ENCODE measurements at regions not wholly inside any gene's neighbourhood (a gene's known extent, or its start where the extent isn't known, plus 50 kb on each side); places are given as distances from the start of the nearest gene placed in this dataset.
A peak's percentile ranks its signal among the peaks of the same experiment; 100 is the strongest.

DNA sequence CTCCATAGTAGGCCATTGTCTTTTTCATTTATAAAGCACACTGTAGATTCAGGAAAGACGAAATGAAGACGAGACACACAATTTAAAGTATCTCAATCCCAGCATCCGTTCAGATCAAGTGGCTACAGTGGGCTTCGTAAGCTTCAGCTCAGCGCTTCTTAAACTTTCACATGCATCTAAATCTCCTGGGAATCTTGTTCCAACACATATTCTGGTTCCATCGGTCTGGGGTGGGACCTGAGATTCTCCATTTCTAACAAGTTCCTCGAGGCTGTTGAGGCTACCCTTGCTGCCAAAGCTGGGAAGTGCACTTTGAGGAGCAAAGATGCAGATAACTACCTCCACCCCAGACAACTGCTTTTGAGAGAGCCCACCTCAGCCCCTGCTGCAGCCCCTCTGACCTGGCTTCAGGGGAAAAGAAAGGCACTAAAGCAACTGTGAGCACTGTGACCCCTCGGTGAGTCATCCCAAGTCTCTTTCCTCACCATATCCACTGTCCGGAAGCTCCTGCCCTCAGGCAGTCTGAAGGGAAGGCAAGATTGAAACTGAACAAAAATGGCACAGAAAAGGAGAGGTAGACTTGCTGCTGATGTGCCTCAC, 201.1 kb upstream of the FBXO11 start:
- DNase-seq, result no peak

DNA sequence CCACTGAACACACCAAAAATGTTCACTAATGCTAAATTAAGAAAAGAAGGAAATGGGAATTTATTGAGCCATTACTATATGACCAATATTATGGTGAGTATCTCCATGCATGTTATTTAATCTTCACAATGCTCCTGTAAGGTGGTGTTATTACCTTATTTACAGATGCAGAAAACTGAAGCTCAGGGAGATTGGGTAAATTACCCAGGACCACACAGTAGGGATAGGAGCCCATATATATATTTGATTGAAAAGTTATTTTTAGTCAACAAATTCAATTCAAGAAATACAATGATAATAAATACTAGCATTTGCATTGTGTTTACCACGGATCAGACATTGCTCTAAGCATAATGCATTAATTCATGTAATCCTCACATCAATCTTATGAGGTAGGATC, 202.2 kb upstream of the FBXO11 start:
- no peak for DNase-seq

DNA sequence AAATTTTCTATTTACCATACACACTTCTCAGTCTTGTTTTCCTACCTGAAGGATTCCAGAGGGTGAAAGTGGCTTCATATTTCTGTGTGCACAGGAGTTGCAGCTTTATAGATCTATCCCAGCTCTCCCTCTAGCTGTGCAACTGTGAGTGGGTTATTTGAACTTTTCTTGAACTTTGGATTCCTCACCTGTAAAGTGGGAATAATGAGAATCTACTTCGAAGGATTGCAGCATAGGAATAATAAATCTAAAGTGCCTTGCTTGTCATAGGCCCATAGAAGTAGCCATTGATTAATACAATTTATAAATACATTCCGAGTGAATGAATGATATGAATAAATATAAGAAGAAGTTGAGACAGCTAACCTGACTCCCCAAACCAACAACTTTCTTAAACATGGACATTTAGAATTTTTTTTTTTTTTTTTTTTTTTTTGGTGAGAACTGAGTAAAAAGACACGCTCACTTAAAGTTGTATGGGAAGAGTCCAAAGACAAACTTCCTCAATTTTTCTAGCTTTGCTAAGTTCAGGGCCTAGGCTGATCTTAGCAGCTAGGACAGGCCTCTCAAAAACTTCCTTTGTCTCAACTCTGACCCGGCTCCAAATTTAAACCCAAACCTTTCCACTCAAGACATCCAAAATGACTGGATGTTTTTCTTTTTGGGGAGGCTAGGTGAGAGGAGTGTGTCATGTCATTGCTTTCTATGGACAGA, 203.3 kb upstream of the FBXO11 start:
- DNase-seq, result no peak

DNA sequence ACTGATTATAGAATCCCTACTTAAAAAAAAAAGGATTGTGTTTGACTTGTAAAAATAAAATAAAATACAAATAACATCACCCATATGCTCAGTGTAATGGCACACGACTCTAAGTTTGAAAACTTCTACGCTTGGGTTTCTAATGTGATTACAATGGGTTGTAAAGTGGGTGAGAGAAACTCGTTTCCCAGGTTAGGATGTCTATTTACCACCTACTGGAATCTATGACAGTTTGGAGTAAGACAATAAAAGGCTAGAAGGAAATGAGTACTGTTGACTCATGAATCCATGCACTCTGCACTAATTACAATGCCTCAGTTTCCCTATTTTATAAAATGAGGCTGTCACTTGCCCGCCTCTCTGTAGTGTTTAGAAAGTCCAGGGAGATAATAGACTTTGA, 204.0 kb upstream of the FOXN2 start:
- DNase-seq, result no peak

DNA sequence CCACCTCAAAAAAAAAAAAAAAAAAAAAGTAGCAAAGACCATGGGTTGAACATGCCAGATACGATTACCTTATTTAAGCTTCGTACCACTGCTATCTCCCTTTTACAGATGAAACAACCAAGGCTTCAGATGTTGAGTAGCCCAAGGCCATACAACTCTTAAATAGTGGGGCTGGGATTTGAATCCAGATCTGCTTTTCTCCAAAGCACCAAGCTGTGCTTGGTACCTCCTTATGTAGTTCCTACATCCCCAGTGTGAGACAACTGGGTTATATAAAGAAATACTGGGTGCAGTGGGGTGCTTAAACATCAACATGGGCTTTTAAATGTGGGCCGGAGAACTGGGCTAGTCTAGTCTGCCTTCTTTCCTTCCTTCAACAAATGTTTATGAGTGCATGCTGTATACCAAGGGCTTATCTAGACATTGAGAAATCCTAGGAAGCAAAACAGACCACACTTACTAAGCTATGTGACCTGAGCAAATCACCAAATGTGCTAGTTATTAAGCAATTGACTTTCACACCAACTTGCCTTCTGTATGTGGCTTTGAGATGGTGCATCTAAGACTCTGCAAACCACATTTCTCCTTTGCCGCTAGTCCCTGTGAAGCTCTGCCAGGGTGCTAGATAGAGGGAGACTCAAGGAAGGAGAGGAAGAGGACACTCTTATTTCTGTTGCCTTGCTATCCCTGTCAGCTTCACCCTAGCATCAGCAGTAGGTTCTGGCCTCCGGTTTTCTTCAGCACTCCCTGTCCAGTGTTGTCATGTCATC, 201.4 kb upstream of the FOXN2 start:
- DNase-seq, result no peak

DNA sequence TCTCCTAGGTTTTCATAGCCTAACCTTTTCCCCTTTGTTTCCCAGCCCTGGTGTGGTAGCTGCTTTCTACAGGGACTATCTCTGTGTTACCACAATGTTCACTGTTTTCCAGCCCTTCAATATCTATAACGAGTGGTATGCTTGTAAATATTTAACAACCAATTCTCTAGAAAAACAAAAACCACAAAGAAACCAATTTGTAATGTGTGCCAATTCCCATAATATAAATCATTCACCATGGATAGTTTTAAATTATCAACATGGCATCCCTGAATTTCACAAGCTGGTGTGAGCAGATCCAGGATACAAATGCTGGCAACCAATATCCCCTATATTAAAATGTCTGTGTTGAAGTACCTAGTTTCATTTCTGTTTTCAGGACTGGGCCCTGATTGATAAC, 200.7 kb upstream of the FOXN2 start:
- DNase-seq, result no peak

DNA sequence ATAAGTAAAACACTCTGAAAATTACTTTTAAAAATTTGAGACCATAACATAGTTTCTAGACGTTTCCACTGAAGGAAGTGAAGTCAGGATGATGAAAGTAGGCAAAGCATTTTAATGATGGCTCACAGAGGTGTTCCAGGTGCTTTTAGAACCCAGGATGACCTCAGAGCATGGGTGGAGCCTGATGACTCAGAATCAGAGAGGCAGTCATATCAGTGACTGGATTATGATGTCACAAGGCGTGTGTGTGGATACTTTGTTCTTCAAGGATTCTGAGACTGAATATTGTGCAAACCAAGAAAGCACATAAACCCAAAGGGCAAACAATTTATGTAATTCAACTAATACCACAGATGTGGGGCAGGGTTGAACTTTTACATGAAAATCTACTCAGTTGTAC, 200.2 kb upstream of the FOXN2 start:
- DNase-seq, result no peak

DNA sequence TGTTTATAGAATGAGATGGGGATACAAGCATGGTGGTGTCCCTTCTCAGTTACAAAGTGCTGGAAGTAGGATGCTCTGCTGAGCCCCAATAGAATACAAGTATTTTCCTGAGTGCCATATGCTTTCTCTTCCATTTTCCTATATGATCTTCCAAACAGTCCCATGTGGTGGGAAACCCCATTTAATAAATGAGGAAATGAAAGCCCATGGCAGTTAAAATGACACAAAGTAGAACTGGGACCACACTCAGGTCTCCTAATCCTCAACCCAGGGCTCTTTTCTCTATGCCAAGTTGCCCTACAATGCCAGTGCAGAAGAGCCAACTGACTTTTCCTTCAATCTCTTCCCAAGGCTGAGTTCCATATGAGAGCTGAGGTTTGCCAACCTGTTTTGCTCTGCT, 198.0 kb upstream of the FOXN2 start:
- no peak for DNase-seq

DNA sequence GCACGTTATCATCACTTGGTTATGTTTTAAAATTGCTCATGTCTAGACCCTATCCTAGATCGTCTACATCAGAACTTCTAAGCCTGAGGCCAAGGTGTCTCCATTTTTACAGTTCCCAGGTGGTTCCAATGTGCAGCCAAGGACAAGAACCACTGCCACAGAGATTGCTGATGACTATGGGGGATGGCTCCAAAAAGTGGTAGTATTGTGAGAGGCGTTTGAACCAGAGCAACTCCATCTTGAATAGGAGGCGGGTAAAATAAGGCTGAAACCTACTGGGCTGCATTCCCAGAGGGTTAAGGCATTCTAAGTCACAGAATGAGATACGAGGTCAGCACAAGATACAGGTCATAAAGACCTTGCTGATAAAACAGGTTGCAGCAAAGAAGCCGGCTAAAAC, 195.6 kb upstream of the FOXN2 start:
- DNase-seq, result no peak

DNA sequence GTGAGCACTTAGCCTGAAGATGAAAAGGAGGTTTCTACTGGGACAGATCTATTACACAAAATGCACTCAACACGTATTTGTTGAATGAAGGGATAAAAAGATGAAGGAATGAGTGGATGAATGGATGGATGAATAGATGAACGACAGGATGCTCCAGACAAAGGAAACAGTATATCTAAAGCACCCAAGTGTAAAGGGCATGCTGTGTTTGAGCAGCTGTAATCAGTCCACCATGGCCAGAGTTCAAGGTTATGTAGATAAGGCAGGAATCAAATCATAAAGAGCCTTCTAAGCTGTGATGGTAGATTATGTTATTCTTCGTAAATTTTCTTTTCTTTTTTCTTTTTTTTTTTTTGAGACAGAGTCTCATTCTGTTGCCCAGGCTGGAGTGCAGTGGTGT, 194.4 kb upstream of the FOXN2 start:
- no peak for DNase-seq

DNA sequence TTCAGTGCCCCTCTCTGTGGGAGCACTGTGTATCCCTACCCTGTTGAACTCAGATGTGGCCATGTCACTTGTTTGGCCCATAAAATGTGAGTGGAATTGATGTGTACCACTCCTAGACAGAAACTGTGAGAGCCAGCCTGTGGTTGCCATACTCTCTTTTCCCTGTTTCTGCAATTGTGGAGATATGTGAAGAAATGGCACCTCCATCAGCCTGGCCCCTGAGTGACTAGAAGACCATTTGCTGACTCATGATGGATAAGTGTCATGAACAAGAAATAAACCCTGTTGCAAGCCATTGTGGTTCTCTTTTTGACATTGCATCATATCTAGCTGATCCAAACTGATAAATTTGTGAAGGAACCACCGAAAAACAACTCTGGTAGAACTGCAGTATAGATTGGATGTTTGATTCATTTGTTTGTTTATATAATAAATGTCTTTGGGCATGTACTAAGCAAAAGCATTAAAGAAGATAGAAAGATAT, 193.7 kb upstream of the FOXN2 start:
- no peak for DNase-seq

DNA sequence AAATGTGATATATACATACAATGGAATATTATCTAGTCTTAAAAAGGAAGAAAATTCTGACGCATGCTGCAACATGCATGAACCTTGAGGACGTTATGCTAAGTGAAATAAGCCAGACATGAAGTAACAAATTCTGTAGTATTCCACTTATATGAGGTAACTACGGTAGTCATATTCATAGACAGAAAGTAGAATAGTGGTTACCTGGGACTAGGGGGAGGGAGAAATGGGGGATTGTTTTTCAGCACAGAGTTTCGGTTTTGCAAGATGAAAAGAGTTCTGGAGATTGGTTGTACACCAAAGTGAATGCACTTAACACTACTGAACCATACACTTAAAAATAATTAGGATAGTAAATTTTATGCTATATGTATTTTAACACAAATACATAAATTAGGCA, 192.3 kb upstream of the FOXN2 start:
- DNase-seq, result no peak

DNA sequence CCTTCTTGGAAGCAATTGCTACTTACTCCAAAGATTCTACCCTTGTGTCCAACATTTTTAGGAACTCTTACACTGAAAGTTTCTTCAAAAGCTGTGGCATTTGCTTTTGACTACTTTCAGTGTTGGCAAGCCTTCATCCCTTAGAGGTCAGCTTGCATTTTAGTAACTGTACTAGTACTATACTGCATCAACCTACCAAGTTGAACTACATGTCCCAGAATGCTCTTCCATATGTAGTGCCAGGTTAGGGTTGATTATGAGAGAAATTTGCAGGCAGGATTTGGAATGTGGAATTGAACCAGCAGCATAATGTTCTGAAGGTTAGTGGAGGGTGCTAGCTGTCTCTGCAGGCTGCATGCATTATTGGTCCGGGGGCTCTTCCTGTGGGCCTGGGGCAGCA, 189.9 kb upstream of the FOXN2 start:
- DNase-seq, result no peak

DNA sequence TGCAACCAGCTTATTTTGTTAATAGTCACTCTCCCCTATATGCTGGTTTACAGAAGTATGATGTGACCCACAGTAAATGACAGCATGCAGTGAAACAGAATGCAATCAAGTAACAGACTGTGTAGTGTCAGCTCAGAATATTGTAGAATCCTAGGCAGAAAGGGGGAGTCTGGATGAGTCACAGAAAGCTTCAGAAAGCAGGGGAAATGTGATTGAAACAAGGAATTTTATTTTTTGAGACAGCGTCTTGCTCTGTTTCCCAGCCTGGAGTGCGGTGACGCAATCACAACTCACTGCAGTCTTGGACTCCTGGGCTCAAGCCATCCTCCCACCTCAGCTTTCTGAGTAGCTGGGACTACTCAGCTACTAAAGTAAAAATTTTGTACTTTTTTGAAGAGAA, 188.3 kb upstream of the FOXN2 start:
- no peak for DNase-seq

DNA sequence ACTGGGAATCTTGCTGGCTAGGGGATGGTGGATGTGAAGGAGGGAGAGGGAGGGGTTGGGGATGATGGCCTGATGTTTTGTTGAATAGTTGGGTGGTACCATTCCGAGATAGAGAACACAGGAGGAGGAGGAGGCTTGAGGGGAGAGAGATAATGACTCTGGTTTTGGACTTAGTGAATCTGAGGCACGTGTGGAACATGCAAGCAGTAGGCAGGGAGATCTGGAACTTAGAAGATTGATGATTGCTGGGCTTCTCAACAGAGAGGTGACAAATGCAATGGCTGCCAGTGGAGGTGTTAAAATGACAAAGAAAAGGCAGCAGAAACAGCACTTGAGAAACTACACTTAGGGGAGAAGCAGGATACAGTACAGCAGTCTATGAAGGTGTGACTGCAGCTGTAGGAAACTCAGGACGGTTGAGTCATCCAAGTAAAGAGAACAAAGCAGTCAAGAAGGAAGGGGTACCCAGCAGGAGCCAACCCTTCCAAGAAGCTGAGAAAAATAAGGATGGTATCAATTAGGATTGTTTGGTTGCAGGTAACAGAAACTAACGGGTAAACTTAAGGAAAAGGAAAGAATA, 186.8 kb upstream of the FOXN2 start:
- no peak for DNase-seq

DNA sequence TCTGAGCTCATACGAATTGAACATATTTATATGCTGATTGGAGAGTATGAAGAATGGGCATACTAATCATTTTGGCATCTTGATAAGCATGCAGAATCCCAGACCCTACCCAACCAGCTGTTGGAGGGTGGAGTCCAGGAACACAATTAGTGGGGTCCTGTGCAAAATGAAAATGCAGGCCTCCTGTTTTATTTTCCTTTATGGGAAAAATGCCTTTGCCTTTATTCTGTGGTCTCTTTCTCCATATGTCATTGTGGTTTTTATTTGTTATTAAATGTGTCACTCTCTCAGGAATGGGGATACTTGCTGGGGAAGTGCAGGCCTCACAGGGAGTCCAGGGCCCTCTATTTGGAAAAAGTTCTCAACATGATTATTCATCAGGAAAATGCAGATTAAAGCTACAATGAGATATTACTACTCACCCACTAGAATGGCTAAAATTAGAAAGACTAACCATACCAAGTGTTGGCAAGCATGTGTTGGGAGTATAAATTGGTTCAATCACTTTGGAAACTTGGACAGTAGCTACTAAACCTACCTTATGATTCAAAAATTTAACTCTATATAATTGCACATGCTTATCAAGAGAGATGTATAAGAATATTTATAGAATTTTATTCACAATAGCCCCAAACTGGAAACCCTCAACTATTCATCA, 185.1 kb upstream of the FOXN2 start:
- DNase-seq, result no peak

DNA sequence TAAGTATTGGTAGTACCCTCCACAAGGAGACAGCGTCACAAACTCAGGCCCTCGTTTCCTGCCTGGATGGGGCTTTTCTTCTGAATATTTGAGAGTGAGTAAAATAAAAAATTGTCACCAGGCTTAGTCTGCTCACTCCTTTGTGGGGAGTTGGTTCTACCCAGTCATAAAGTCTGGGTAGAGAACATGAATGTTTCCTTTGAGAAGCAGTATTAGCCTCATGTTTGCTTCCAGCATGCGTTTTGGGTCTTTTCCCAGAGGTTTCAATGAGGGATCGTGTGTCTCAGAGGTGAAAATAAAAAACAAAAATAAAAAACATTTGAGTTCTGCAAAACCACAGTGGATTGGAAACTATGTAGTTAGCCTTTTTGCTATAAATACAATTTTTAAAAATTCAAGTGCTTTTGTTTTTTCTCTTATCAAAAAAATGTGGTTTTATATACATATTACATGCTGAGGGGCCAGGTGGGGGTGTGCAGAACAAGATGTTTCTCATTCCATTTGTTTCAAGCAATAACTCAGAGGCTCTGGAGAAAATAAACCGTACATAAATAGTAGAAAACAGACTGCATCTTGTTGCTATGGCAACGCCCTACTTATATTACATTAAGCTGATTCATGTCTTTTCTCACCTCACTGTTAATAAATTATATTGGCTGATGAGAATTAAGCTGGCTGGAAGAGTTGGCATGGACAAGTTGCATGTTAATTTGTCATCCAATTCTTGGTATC, 182.8 kb upstream of the FOXN2 start:
- DNase-seq, result peak; percentile 94

DNA sequence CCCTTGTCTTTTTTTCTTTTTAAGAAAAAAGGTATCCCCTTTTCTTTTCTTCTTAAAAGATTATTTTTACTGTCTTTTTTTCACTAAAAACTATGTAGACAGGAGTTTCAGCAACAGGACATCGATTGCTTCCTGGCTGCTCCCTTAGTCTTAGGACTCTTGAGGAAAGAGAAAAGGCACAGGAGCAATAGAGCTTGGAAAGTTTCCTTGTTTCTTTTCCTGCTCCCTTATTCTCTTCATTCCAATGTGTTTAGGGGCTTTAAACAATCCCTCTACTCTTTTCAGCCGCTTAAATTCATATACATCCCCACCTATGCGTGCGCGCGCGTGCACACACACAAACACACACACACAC, 182.2 kb upstream of the FOXN2 start:
- no peak for DNase-seq

DNA sequence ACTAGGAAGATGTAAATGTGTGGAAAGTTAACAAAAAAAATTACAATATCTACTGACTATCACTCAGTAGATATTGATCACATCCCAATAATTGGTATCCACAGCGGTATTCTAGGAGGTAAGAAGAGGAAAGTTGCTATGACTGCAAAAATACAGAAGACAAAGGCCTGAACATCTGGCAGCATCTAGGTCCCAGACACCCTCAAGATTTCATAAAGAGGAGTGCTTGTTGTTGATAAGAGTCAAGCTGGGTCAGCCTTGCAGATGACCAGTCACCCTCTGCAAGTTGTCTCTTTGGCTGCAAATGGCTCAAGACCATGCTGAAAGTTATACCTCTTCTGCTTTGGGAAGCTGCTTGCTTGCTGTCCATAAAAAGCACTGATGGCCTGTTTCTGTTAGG, 179.8 kb upstream of the FOXN2 start:
- no peak for DNase-seq

DNA sequence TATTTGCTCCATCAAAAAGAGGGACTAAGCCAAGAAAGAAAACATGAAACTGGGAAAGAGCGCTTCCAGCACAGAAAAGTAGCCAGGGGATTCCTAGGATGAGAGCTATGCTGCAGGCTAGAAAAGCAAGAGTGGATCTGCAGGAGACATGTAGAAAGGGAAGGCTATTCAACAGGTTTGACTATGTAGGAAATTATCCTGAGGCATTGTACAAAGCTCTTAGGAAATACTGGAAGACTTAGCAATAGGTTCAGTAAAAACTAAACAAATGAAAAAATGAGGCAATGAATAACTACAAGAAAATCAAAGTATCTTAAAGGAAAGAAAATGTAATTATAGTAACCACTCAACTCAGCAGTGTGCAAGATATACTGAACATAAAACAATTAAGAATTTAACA, 178.7 kb upstream of the FOXN2 start:
- DNase-seq, result no peak

DNA sequence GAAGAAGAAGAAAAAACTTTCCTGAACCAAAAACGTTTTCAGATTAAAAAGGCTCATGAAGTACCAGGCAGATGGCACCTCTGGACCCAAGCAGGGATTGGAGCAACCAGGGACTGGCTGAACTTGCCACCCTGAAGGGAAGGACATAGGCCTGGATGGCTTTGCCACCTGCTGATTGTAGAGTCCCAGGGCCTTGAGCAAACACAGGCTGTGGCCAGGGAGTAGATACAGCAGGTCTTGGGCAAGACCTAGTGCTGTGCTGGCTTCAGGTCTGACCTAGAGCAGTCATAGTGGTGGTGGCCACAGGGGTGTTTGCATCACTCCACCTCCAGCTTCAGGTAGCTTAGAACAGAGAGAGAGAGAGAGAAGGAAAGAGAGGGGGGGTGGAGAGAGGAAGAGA, 176.7 kb upstream of the FOXN2 start:
- DNase-seq, result no peak

DNA sequence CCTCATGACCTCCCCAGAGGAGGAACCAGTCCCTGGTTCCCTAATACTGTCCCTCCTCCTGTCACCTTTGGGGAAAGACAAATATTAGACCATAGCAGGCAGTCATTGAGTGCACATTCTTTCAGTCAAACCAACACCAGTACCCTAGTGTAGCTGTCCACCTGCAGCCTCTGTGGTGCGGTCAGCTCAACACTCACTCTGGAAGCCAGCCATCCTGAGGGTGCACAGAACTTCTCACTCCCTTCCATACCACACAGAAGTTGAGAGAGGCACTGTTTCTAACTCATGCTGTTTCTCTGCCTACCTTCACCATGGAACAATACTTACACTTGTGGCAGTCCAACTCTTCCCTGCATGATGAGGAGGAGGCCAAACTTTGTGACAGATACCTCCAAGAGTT, 175.6 kb upstream of the FOXN2 start:
- no peak for DNase-seq
